ENCODE measurements at regions not wholly inside any gene's neighbourhood (a gene's known extent, or its start where the extent isn't known, plus 50 kb on each side); places are given as distances from the start of the nearest gene placed in this dataset.

DNA sequence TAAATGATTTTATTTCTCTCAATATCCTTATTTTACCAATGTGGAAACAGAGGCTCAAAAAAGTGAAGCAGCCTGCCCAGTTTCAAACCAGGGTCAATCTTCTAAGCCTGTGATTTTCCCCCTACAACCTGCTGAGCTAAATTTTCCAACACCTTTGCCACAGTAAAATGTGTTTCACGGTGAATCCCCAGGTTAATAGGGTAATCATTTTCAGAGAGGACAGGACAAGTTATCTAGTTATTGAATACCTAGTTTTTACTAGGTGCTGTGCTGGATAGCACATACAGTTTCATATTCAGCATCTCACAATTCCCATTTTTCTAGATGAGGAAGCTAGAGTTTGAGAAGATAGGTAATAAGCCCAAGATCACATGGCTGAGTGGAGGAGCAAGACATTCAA, 236.6 kb downstream of the PTH2R start:
- Histone ChIP-seq H3K4me3 (ENCODE audit: low read depth, low read length) (no peak overlapping the region), H3K27me3 (ENCODE audit: control insufficient read depth, insufficient read depth, low read length) (no peaks in the 10 kb centered on the region), H3K9ac (no peak overlapping the region), H2AFZ (no peak overlapping the region), H3K4me2 (ENCODE audit: low read length) (no peak overlapping the region), H3K79me2 (no peaks in the 10 kb centered on the region), H3K27ac (no peak overlapping the region), H3K36me3 (ENCODE audit: control insufficient read depth, insufficient read depth, low read length) (no peaks in the 10 kb centered on the region), H3K9me3 (ENCODE audit: control insufficient read depth, low read length) (no peaks in the 10 kb centered on the region), H3K4me1 (no peaks in the 10 kb centered on the region)
- TF ChIP-seq, protein P1, sequence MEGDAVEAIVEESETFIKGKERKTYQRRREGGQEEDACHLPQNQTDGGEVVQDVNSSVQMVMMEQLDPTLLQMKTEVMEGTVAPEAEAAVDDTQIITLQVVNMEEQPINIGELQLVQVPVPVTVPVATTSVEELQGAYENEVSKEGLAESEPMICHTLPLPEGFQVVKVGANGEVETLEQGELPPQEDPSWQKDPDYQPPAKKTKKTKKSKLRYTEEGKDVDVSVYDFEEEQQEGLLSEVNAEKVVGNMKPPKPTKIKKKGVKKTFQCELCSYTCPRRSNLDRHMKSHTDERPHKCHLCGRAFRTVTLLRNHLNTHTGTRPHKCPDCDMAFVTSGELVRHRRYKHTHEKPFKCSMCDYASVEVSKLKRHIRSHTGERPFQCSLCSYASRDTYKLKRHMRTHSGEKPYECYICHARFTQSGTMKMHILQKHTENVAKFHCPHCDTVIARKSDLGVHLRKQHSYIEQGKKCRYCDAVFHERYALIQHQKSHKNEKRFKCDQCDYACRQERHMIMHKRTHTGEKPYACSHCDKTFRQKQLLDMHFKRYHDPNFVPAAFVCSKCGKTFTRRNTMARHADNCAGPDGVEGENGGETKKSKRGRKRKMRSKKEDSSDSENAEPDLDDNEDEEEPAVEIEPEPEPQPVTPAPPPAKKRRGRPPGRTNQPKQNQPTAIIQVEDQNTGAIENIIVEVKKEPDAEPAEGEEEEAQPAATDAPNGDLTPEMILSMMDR (IDR thresholded peaks at IDR 0.05), result no peak

DNA sequence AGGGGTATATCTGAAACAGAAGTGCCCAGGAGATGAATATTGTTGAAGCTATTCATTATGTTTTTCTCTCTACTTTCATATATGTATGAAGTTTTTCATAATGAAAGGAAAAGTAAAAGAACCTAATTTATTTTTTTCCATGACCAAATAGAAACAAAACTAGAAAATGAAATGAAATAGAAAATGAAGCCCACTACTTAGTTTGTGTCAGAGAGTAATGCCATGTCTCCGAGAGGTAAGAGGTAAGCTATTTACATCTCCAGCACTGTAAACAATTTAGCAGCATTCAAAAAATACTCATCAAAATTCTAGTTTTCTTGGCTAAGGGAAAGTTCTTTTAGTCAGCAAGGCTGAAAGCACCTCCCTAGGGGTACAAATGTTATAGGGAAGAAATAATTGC, 238.6 kb downstream of the PTH2R start:
- Histone ChIP-seq H3K27ac (no peak overlapping the region), H3K36me3 (ENCODE audit: control insufficient read depth, insufficient read depth, low read length) (no peaks in the 10 kb centered on the region), H3K4me3 (ENCODE audit: low read depth, low read length) (no peak overlapping the region), H2AFZ (no peak overlapping the region), H3K4me1 (no peaks in the 10 kb centered on the region), H3K79me2 (no peaks in the 10 kb centered on the region), H3K27me3 (ENCODE audit: control insufficient read depth, insufficient read depth, low read length) (no peaks in the 10 kb centered on the region), H3K9ac (no peak overlapping the region), H3K9me3 (ENCODE audit: control insufficient read depth, low read length) (no peaks in the 10 kb centered on the region), H3K4me2 (ENCODE audit: low read length) (no peak overlapping the region)
- TF ChIP-seq, protein P1 (IDR thresholded peaks at IDR 0.05), result no peak

DNA sequence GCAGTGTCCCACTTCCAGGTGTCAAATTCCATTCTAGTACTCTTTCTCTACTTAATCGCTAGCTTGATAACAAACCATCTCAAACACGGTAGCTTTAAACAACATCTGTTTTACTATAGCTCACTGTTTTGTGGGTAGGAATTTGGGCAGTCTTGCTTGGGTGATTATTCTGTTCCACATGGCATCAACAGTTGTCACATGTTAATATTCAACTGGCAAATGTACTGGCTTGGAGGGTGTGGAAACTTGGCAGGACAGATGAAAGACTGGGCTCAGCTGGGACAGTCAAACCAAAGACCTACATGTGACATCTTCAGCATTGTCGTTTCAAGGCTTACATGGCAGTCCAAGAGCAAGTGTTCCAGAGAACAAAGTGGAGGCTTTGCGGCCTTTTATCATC, 241.8 kb downstream of the PTH2R start:
- Histone ChIP-seq H3K4me2 (ENCODE audit: low read length) (no peak overlapping the region), H3K4me1 (no peaks in the 10 kb centered on the region), H3K36me3 (ENCODE audit: control insufficient read depth, insufficient read depth, low read length) (no peaks in the 10 kb centered on the region), H3K4me3 (ENCODE audit: low read depth, low read length) (no peak overlapping the region), H3K79me2 (no peaks in the 10 kb centered on the region), H2AFZ (no peak overlapping the region), H3K9ac (no peak overlapping the region), H3K27ac (no peak overlapping the region), H3K9me3 (ENCODE audit: control insufficient read depth, low read length) (no peaks in the 10 kb centered on the region), H3K27me3 (ENCODE audit: control insufficient read depth, insufficient read depth, low read length) (no peaks in the 10 kb centered on the region)
- TF ChIP-seq, protein P1 (IDR thresholded peaks at IDR 0.05), result no peak

DNA sequence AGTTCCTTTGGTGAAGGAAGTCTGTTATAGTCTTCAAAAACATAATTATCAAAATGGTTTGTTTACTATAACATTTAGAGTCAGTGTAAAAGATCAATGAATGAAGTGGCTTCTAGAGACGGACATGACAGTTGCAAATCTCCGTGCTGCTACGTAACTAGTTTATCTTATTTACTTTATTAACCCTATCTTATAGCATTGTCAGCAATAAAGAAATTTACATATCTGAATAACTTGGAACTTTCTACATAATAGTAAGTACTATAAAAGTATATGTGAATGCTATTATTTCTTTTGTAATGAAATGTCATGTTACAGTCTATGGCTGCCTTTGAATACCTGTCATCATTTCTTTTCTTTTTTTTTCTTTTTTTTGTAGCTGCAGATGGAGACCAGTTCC, 246.8 kb downstream of the PTH2R start:
- Histone ChIP-seq H3K79me2 (no peaks in the 10 kb centered on the region), H3K9ac (no peak overlapping the region), H3K9me3 (ENCODE audit: control insufficient read depth, low read length) (no peaks in the 10 kb centered on the region), H2AFZ (no peak overlapping the region), H3K36me3 (ENCODE audit: control insufficient read depth, insufficient read depth, low read length) (no peaks in the 10 kb centered on the region), H3K27ac (no peak overlapping the region), H3K4me3 (ENCODE audit: low read depth, low read length) (no peak overlapping the region), H3K27me3 (ENCODE audit: control insufficient read depth, insufficient read depth, low read length) (no peaks in the 10 kb centered on the region), H3K4me2 (ENCODE audit: low read length) (no peak overlapping the region), H3K4me1 (no peaks in the 10 kb centered on the region)
- TF ChIP-seq, protein P1 (IDR thresholded peaks at IDR 0.05), result no peak

DNA sequence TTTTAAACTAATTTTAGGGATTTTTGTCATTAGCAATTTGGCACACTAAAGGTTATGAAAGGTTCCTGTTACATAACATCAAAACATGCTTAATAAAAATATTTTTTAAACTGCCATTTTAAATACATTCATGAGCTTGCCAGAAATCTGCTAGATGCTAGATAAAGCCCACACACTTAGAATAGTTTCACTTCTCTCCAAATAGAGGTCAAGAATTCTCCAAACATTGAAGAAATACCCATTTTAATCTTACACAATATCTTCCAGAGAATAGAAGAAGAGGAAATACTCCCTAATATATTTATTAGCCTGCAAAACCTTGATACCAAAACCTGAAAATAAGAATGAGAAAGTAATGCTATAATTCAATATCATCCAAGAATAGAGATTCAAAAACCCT, 247.5 kb downstream of the PTH2R start:
- Histone ChIP-seq H3K4me3 (ENCODE audit: low read depth, low read length) (no peak overlapping the region), H3K27me3 (ENCODE audit: control insufficient read depth, insufficient read depth, low read length) (no peaks in the 10 kb centered on the region), H3K79me2 (no peaks in the 10 kb centered on the region), H3K27ac (no peak overlapping the region), H3K9ac (no peak overlapping the region), H2AFZ (no peak overlapping the region), H3K4me1 (no peaks in the 10 kb centered on the region), H3K36me3 (ENCODE audit: control insufficient read depth, insufficient read depth, low read length) (no peaks in the 10 kb centered on the region), H3K9me3 (ENCODE audit: control insufficient read depth, low read length) (no peaks in the 10 kb centered on the region), H3K4me2 (ENCODE audit: low read length) (no peak overlapping the region)
- TF ChIP-seq, protein P1 (IDR thresholded peaks at IDR 0.05), result no peak
